Skin of body (tissue), 1 donor: ENCODE measurements at regions not wholly inside any gene's neighbourhood (a gene's known extent, or its start where the extent isn't known, plus 50 kb on each side); places are given as distances from the start of the nearest gene placed in this dataset.

Experiments used
- DNase-seq: peaks from one replicate; lab custom pipeline; 2025; lab: John Stamatoyannopoulos, UW

DNA sequence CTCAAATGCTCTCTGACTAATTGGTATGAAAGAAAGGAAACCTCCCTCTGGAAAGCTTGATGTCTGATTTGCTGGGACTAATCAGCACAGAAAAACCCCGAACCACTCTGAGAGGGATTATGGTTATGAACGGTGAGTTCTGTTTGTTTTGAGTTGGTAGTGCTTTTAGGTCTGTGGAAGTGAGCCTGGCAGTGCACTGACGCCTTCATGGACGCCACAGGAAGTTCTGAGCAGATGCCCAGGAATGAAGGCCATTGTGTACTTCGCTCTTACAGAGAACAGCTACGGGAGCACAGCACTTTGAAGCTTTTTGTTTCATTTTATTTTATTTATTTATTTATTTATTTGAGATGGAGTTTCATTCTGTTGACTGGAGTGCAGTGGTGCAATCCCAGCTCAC lies 754.1 kb downstream of the QKI start:
- DNase-seq = no peak

DNA sequence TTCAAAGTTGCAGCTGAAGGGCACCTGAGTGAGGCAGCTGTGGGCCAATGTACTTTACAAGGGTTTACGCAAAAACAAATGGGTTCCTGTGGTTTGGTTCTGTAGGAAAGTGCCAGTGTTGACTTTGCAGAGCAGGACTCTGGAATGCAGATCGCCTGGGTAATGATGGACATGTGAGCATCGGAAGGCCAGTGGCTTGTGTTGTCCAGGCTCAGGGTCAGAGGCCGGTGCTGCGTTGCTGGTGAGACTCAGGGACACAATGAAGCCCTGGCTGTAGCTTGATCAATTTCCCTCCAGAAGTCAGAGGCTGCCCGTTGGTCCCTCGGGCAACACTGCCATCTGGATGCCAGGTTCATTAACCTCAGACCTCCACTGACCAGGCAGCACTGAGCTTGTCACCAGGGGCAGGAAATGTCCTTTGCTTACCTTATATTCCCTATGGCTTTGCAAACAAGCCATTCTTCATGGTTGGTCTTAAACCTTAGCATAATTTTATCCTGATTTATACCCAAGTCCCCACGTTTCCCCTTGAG lies 753.4 kb downstream of the QKI start:
- no peak for DNase-seq

DNA sequence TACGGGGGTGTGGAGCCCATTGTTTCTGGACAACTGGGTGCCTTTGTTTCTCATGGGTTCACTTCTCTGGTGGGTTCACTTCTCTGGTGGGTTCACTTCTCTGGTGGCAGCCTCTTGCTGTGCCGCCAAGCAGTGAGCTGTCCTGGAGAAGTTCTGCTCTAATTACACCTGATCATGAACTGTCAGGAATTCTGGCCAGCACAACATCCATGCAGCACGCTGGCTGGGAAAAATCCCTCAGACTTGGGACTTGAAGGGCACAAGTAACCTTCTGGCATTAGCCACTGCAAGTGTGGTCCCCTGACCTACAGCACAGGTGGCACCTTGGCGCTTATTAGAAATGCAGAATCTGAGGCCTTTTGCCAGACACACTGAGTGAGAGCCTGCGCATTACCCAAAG lies 752.5 kb downstream of the QKI start:
- DNase-seq = no peak

DNA sequence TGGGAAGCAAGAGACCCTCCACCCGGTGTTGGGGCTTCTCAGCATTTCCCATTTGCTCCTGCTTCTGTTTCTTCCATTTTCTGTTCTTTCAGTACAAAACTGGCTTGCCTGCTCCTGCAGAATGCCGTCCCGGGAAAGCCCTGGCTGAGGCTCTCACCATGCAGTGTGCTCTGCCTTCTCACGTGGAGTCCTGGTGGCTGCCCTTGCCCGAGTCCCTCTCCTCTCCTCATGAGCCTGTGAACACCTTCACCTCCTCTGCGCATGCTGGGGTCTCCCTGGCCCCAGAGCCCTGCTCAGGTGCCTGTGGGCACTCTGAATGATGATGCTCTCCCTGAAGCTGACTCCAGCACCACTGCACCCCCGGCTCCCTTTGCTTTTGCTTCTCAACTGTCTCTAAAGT lies 752.0 kb downstream of the QKI start:
- DNase-seq = no peak

DNA sequence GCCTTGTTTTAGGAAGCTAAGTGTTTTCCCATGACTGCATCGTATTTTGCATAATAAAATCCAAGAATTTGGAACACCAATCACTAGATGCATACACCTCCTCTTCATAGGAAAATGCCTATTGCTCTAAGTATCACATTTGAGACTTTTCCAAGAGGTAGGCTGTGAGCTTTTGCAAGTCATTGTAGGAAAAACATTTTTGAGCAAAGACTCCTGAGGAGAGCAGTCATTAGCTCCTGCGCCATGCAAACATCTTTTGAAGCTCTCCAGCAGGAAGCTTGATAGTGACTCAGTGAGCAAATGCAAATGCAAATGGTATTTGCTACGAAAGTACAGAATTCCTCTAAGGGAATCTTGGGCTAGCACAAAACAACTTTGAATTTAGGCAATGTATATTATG lies 750.4 kb downstream of the QKI start:
- no peak for DNase-seq

DNA sequence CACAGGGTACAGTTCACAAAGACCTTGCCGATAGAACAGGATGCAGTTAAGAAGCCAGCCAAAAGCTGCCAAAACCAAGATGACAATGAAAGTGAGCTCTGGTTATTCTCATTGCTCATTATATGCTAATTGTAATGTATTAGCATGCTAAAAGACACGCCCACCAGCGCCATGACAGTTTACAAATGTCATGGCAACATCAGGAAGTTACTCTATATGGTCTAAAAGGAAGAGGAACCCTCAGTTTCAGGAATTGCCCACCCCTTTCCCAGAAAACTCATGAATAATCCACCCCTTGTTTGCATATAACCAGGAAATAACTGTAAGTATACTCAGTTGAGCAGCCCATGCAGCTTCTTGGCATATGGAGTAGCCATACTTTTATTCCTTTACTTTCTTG lies 748.7 kb downstream of the QKI start:
- DNase-seq = no peak

DNA sequence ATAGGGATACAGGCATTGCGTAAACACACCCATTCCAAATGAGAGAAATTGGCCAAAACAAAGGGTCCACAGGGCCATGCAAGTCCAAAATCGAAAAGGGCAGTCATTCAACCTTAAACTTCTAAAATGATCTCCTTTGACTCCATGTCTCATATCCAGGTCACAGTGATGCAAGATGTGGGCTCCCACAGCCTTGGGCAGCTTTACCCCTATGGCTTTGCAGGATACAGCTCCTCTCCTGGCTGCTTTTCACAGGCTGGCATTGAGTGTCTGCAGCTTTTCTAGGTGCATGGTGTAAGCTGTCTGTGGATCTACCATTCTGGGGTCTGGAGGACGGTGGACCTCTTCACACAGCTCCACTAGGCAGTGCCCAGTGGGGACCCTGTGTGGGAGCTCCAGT lies 744.5 kb downstream of the QKI start:
- DNase-seq = no peak

DNA sequence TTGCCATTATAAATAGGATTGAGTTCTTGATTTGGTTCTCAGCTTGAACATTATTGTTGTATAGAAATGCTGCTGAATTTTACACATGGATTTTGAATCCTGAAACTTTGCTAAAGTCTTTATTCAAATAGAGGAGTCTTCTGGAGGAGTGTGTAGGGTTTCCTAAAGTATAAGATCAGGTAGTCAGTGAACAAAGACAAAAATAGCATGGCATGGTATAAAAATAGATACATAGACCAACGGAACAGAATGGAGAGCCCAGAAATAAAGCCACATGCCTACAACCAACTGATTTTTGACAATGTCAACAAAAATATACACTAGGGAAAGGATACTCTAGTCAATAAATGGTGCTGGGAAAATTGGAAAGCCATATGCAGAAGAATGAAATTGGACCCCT lies 740.1 kb downstream of the QKI start:
- DNase-seq = no peak

DNA sequence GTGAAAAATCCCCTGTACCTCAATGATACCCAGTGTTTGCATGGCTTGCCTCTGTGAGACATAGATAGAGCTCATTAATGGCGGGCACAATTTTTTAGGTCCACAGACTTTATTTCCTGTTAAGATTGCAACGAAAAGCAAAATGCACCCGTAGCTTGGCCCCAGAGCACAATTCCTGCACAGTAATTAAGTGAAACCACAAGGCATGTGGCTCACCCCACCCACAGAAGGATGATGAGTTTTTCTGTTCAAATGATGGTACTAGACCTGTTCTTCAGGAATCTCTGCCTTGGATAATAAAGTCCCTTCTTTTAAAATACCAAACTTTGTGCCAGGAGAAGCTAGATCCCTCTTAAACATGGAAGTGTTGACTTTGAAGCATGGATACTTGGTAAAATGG lies 738.1 kb downstream of the QKI start:
- DNase-seq = no peak

DNA sequence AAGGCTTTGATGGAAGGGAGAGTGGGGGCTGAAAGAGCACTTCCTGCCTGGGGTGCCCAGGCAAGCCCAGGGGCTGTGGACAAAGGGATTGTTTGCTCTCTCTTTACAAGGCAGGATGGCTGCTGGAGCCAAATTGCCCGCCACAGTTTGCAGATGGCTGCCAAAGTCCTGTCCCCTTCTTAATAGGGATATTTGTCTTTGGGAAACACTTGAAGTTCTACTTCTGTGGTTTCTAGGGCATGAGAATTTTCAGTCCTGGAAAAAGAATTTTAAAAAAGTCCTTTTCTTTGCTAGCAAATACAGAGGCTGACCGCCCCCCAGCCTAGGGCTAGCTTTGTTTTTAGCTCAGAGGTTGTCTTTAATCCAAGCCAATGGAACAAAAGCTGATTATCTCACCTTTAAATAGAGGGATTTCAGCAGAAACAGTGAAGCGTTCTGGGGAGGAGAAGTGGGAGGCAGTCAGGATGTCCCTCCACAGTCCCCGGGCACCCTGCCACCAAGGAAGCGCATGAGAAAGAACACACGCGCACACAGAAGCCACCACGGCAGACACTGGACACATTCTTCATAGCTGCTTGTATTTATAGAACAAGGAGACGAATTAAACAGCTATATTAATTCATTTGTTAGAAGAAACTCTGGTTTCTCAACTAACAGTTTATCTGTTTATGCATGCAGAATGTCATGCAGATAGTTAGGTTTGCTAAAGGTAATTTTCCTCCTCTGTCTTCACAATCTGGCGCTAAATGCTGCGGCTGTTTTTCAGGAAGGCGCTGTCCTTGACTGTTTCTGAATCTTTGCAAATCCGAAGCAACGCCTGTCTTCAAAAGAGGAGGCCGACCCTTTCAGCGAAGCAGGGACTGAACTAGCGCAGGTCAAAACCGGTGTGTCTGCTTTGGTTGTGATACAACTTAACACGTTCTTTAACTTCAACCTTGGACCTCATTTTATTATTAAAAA lies 736.9 kb downstream of the QKI start:
- no peak for DNase-seq

DNA sequence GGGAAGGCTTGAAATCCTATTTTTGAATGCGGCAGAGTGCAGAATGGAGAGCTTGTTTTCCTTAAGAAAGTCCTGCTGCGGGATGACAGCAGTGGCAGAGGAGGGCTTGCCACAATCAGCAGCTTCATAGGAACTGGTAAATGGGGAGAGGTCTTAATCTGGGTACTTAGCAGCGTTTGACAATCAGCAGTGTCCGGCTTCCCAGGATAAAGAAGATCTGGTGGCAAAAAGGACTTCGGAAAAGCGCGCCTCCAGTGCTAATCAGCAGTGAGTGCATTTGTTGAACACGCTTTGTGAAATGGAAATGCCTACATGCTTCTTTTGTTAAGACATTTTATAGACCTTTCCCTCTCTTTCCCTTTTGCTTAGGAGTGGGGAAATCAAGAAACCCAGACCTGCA lies 735.7 kb downstream of the QKI start:
- no peak for DNase-seq

DNA sequence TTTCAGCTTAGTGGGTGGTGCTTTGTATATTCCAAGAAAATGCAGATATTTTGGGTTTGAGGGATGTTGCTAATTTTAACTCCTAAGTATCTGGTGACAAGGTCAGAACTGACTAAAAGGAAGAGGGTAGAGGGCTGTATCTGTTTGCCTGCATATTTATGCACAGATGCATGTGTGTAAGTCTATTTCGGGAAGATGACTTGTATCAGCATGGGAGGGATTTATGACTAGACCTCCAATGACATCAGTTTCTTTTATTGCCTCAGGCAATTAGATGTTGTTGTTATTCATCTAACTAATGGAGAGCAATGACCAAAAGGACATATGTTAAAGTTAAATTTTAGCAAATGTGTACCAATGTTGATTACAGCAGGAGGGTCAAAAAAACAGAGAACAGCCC lies 734.3 kb downstream of the QKI start:
- no peak for DNase-seq

DNA sequence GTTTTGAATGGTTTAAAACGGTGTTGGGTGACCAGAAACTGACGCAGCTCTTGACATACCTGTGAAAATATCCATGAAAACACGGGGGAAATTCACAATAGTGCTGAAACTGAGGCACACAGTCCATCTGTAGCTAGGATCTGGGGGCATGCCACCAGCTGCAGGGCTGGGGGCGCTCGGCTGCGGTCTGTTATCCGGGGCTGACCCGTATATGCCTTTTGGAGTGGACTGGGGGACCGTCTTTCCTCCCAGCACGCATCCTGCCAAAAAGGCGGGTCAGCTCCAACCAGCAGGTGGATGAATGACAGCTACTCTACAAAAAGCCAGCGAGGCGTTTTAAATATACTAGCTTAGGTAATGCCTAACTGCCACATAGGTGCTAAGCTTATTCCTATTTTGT lies 729.8 kb downstream of the QKI start:
- no peak for DNase-seq

DNA sequence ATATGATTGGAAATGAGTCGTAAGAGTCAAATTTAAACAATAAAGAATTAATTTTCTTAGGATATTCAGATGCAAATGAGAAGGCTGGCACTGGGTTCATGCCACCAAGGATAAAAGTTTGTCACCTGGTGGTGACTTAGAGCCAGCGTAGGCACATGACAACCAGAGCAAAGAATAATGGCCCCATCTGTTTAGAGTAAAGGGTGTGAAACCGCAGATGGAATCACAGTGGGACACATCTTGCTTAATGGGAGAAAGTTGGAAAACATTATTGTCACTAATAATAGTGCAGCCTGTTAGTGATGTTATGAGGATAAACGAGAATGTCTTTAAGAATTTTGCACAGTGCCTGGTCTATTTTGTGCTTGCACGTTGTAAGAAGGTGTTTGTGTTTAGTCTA lies 727.8 kb downstream of the QKI start:
- DNase-seq = no peak

DNA sequence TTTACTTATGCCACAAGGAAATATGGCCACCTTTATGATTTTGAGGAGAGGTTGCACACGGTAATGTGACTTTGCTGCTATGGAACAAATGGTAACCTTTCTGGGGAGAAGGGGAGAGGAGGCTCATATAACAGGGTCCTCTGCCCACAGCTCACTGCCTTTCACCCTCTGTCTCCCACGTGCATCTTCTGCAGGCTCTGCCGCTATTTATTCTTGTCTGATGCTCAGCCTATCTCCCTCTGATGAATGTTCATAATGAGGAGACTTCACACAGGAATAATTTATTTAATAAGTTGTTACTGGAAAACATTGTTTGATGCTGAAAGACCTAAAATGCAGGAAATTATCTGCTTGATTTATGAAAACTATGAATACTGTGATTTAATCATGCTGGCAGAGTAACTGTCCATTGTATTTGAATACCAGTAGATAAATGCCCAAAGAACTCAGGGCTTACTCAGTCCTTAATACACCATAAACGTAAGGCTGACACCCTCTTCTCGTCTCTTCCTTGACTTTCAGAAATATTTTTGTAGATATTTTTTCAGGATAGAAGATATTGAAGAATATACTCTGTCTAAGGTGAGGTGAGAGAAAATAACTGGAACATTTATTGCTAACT lies 721.1 kb downstream of the QKI start:
- no peak for DNase-seq

DNA sequence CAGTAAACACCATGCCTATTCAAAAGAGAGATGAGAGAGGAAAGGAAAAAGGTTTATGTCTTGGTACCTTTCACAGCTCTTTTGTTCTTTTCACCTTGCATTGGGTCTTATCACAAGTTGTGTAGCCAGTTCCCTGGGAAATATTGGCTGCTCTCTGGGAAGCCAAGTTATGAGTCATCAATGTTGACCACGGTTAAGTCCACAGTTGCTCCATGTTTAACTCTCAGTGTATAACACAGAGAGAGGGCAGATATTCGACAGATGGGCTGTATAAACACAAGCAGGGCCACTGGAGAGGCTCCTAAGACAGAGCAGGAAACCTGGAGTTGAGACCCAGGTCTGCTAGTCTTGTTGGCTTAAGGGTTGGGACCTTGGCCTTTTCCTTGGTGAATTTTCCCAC lies 718.6 kb downstream of the QKI start:
- DNase-seq = no peak

DNA sequence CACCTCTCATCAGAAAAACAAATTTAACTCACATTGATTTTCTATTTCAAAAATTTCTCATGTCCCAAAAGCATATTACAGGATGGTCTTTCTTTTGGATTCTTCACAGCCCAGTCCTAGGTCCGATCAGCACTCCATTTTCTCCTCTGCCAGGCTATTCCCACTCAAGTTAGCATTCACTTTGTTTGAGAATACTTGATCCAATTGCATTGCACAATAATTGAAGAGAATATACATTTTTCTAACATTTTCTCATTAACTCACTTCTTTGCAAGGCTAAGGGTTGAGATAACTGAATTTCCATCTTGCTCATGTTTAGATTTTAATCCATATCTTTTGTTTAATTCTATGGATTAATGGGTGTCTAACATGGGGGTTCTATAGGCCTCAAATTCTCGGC lies 716.1 kb downstream of the QKI start:
- no peak for DNase-seq

DNA sequence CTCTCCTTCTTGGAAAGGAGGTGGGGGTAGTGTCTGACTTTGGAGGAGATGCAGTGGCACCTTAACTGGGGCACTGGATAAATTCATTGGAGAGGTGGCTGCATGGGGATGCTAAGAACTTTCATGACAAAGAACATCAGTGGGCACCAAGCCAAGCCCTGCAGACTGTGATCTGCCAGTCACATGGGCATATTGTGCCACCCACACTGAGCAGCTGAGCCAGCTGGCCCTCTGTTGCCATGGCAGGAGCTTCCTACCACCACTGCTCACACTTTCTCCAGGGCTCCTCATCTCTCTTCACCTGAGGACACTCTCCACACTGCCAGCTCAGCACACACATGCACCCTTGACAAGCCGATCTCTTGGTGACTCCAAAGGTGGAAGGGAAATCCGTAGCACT lies 715.6 kb downstream of the QKI start:
- DNase-seq = no peak

DNA sequence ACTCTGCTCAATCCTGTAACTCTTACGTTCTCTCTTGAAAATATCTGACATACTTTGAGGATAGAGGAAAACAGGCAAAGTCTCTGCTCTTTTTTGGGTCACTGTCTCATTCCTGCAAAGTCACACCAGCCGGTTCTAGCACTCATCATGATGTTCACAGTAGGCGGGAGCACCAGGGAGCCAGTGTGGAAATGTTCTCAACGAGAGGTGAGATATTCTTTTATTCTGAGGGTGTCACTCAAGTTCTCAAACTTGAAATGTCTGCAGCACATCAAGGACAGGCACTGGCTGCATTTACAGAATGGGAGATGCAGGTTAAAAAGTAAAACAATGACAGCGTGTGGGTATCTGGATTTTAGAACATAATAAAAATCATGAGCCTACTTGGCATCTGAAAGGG lies 714.7 kb downstream of the QKI start:
- DNase-seq = no peak

DNA sequence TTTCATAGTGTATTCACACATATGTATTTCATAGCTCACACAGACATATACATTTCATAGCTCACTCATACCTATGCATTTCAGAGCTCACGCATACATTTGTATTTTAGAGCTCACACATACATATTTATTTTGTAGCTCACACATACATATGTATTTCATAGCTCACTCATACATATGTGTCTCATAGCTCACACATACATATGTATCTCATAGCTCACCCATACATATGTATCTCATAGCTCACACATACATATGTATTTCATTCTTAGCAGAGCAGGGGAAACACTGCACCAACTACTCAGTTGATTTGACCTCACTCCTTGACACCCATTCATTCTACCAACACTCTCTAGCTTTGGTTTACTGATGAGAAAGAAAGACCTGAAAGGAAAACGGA lies 713.6 kb downstream of the QKI start:
- no peak for DNase-seq

DNA sequence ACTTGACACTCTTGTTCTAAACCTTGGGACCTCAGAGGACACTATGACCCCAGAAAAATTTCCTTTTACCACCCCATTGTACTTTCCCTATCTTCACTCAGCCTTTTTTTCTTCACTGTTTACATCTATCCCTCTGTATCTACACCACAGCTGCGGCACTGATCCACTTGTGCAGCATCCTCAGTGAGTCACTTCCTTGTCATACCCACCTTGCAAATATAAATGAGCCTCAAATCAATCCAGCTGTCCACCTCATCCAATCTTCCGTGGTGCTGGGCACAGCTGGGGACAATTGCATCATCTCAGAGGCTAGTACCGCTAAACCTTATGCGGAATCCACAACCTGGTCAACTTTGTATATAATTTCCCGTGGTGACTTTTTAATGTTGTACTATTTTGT lies 710.5 kb downstream of the QKI start:
- no peak for DNase-seq

DNA sequence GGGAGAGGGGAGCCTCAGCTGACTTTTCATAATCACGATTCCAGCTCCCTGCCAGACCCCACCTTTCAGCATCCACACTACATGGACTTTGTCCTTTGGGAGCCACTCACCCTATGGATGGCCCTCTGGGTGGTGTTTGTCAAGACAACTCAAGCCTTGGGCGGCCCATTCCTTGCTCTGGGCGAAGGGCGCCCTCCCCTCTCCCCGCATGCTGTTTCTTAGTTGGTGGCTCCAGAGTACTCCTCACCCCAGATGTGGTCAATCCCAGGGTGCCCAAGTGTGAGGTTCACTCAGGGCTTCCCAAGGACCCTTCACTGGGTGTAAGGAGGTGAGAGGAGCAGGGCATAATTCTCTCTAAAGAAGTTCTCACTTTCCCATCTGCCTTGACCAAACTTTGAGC lies 710.0 kb downstream of the QKI start:
- DNase-seq = no peak

DNA sequence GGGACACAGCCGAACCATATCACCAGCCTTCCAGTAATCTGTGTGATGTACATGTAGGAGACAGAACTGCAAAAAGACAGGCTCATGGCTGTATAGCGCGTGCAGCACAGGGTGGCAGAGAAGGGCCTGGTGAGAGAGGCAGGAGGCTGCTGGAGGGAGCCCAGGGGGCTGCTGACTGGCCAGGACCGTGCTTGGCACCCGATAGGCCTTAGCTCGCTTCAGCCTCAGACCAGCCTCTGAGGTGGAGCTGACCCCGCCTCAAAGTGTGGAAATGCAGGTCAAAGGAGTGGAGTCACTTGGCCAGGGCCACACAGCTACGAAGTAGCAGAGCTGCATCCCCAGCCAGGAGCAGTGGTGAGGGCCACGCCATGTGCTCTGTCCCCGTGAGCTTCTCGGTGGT lies 707.6 kb downstream of the QKI start:
- no peak for DNase-seq
